Chondrocyte (in vitro differentiated cells): ENCODE measurements at regions not wholly inside any gene's neighbourhood (a gene's known extent, or its start where the extent isn't known, plus 50 kb on each side); places are given as distances from the start of the nearest gene placed in this dataset.

Experiments
- DNase-seq: peaks from one replicate; pipeline ENCODE4 v3.0.0; 2021; ENCODE audit warnings: mixed read lengths, low spot score
- H3K27ac Mint-ChIP-seq: one replicate; pipeline ENCODE4 v1.8.0; 2021; ENCODE audit warnings: mild to moderate bottlenecking, moderate library complexity, mixed read lengths; ENCODE audit not compliant: unreplicated experiment
- H3K27me3 Mint-ChIP-seq: 2 replicates; pipeline ENCODE4 v1.8.0; 2021; ENCODE audit warnings: low read depth, mixed read lengths
- H3K36me3 Mint-ChIP-seq: 2 replicates; pipeline ENCODE4 v1.8.0; 2021; ENCODE audit warnings: low read depth, mixed read lengths
- H3K4me1 Mint-ChIP-seq: 2 replicates; pipeline ENCODE4 v1.8.0; 2021; ENCODE audit warnings: low read depth, mild to moderate bottlenecking, mixed read lengths
- H3K4me3 Mint-ChIP-seq: one replicate; pipeline ENCODE4 v1.8.0; 2021; ENCODE audit warnings: mild to moderate bottlenecking, moderate library complexity, mixed read lengths; ENCODE audit not compliant: unreplicated experiment
- H3K9me3 Mint-ChIP-seq: 2 replicates; pipeline ENCODE4 v1.8.0; 2021; ENCODE audit warnings: low read depth, mixed read lengths
- TF ChIP-seq, protein P1 (sequence below): fragments of 200-600 bp; sonication (generic); IDR thresholded peaks from 2 replicates; pipeline ENCODE4 v1.5.0; 2021; ENCODE audit warnings: antibody characterized with exemption, mild to moderate bottlenecking, moderate library complexity

DNA sequence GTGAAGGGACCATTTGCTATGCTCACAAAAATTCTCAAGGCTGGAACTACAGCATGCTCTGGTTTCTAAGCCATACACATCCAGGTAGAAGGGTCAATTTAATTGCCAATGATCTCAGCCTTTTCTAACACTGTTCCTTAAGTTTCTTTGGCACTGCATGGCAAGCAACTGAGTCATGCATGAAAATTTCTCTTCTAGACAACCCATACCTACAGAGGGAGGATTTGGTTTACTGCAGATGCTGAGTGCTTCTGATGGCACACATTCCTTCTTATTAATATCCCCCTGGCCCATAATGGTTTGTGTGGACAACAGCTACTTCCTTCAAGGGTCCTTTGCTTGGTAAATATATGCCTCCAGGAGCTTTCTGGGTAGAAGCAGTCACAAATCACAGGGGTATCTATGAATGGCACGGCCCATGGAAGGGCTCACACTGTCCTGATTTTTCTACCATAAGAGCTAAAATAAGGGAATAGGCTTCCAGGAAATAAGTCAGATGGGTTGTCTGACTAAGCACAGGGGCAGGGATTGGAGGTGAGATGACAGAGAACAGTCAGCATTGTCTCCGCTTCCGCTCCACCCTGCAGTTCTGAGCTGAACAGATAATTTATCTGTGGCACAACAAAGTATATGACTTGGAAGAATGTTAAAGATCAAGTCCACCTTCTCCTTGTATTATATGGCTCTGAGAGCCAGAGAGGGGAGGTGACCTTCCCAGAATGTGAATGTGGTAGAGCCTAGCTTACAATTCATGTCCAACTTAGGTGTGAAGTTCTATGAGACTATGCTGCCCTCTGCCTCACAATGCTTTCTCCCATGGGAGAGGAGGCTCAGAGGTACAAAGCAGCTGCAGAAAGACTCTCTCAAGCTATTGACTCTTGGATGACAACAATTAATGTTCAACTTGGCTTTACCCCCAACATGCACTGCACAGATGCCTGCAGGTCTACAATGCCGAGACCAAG is 199.2 kb upstream of the TNP1 start:
- H3K9me3 Mint-ChIP-seq: no peaks in the 10 kb centered on the region
- H3K36me3 Mint-ChIP-seq: no peaks in the 10 kb centered on the region
- DNase-seq: no peak
- H3K27ac Mint-ChIP-seq: no peak overlapping the region
- peaks cover 3% of the 10 kb centered on the region for H3K27me3 Mint-ChIP-seq
- peaks cover 27% of the 10 kb centered on the region for H3K4me1 Mint-ChIP-seq
- TF ChIP-seq, protein P1, sequence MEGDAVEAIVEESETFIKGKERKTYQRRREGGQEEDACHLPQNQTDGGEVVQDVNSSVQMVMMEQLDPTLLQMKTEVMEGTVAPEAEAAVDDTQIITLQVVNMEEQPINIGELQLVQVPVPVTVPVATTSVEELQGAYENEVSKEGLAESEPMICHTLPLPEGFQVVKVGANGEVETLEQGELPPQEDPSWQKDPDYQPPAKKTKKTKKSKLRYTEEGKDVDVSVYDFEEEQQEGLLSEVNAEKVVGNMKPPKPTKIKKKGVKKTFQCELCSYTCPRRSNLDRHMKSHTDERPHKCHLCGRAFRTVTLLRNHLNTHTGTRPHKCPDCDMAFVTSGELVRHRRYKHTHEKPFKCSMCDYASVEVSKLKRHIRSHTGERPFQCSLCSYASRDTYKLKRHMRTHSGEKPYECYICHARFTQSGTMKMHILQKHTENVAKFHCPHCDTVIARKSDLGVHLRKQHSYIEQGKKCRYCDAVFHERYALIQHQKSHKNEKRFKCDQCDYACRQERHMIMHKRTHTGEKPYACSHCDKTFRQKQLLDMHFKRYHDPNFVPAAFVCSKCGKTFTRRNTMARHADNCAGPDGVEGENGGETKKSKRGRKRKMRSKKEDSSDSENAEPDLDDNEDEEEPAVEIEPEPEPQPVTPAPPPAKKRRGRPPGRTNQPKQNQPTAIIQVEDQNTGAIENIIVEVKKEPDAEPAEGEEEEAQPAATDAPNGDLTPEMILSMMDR: no peak
- H3K4me3 Mint-ChIP-seq: no peak overlapping the region

- H3K27ac Mint-ChIP-seq: no peak overlapping the region
- no peaks in the 10 kb centered on the region for H3K9me3 Mint-ChIP-seq
- no peaks in the 10 kb centered on the region for H3K27me3 Mint-ChIP-seq
- peaks cover 39% of the 10 kb centered on the region for H3K4me1 Mint-ChIP-seq
- TF ChIP-seq, protein P1: no peak
- H3K36me3 Mint-ChIP-seq: no peaks in the 10 kb centered on the region
- no peak overlapping the region for H3K4me3 Mint-ChIP-seq
- no peak for DNase-seq
Observed at GRCh38 chr2:217057773-217058172, 197.9 kb upstream of the TNP1 start.

GRCh38 chr2:217055624-217056023 is 195.8 kb upstream of the TNP1 start:
- TF ChIP-seq, protein P1: no peak
- Mint-ChIP-seq H3K27ac (no peak overlapping the region), H3K36me3 (no peaks in the 10 kb centered on the region), H3K9me3 (no peaks in the 10 kb centered on the region), H3K4me1 (peaks cover 55% of the 10 kb centered on the region), H3K27me3 (no peaks in the 10 kb centered on the region), H3K4me3 (no peak overlapping the region)
- DNase-seq: no peak

GRCh38 chr2:217054791-217055190 is 194.9 kb upstream of the TNP1 start:
- Mint-ChIP-seq H3K4me1 (peaks cover 62% of the 10 kb centered on the region), H3K9me3 (no peaks in the 10 kb centered on the region), H3K36me3 (no peaks in the 10 kb centered on the region), H3K4me3 (no peak overlapping the region), H3K27me3 (no peaks in the 10 kb centered on the region), H3K27ac (peak overlapping the region; percentile 50)
- no peak for DNase-seq
- TF ChIP-seq, protein P1: no peak

DNA sequence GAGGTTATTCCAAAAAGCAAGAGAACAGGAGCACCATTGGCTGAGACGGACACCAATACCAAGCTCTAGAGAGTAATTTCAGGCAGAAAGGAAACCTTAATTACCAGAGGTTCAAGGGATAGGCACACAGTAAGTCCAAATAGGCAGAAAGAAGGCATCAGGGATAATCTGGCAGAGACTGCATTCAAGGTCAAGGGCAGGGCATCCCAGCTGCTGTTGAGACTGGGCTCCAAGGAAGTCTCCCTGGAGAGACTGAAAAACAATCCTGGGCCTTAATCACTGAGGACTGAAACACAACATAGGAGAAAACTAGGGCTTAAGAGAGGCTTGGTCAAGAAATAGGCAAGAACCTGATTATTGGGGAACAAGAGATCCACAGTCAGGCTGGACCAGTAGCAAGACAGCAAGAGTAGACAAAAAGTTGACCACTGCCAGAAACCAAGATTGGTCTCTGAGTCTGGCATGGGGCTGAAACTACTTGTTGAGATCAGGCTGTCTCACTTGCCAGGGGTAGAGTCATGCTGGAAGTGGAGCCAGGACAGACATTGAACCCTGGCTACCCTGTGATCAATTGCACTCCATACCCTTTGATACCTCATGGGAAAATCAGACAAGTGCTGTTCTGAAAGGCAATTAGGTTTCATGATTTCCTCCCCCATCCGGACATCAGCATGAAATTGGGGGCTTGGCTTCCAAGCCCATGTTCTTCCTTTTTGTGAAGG is 193.2 kb upstream of the TNP1 start:
- no peaks in the 10 kb centered on the region for H3K36me3 Mint-ChIP-seq
- H3K27ac Mint-ChIP-seq: no peak overlapping the region
- TF ChIP-seq, protein P1: no peak
- DNase-seq: no peak
- H3K9me3 Mint-ChIP-seq: no peaks in the 10 kb centered on the region
- peaks cover 60% of the 10 kb centered on the region for H3K4me1 Mint-ChIP-seq
- no peaks in the 10 kb centered on the region for H3K27me3 Mint-ChIP-seq
- H3K4me3 Mint-ChIP-seq: no peak overlapping the region
